ENCODE measurements at regions not wholly inside any gene's neighbourhood (a gene's known extent, or its start where the extent isn't known, plus 50 kb on each side); places are given as distances from the start of the nearest gene placed in this dataset.

- H3K36me3 ChIP-seq (ENCODE audit: control insufficient read depth in 2 of 3, insufficient read depth in 3 of 3, low read length in 3 of 3) = no peaks in the 10 kb centered on the region
- no peak for FAIRE-seq
- H3K4me1 ChIP-seq (ENCODE audit: control insufficient read depth in 2 of 3, insufficient read depth in 2 of 3, low read depth in 1 of 3, low read length in 3 of 3) = no peaks in the 10 kb centered on the region
- no peak overlapping the region for H3K9ac ChIP-seq (ENCODE audit: low read length in 3 of 3)
- no peak overlapping the region for H3K4me3 ChIP-seq (ENCODE audit: low read length in 3 of 3)
- no peaks in the 10 kb centered on the region for H3K27me3 ChIP-seq (ENCODE audit: control insufficient read depth, insufficient read depth, low read length)
- no peak for DNase-seq
- no peak overlapping the region for H3K27ac ChIP-seq (ENCODE audit: low read depth in 2 of 2, low read length in 2 of 2)
- intact Hi-C loops (cut with DNase I) = no loop called here
- no peaks in the 10 kb centered on the region for H3K9me3 ChIP-seq (ENCODE audit: control insufficient read depth in 2 of 3, insufficient read depth in 1 of 3, low read length in 3 of 3)
- TF ChIP-seq CTCF (IDR thresholded peaks at IDR 0.05; ENCODE audit: borderline replicate concordance, extremely low read depth, insufficient read depth) = no peak
Observed at GRCh38 chr15:70178335-70179084, 80.8 kb upstream of the TLE3 start.

DNA sequence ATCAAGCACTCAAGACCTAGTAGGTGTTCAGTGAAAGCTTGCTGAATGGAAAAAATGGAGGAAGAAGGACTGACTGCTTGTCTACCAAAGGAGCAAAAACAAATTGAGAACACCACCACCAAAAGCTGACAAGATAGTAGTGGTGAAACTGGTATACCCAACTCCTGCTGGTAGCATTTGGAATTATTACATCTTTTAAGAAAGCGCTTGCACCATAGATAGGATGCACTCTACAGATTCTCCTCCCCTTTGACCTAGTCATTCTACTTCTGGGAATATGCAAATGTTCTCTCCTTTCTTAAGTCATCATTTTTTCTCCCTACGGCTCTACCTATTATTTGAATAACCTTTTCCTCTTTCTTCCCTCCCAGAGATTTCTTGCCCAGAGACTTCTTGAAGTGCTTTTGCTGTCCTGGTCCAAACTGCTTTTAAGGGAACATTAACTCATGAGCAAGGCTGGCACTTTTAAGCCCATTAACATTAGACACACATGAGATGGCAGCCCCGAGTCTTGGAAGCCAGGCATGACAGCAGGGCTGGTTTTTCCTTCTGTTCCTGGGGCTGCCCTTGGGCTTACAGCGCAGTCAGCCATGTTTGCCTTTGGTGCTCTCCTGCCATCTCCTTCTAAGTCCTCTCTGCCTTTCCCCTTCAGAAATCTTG lies 75.0 kb upstream of the TLE3 start:
- no peaks in the 10 kb centered on the region for H3K9me3 ChIP-seq (ENCODE audit: control insufficient read depth in 2 of 3, insufficient read depth in 1 of 3, low read length in 3 of 3)
- H3K27ac ChIP-seq (ENCODE audit: low read depth in 2 of 2, low read length in 2 of 2) = no peak overlapping the region
- peak in 2 of 5 donors; percentile 49 to 63 for DNase-seq
- no peak overlapping the region for H3K4me3 ChIP-seq (ENCODE audit: low read length in 3 of 3)
- no peaks in the 10 kb centered on the region for H3K36me3 ChIP-seq (ENCODE audit: control insufficient read depth in 2 of 3, insufficient read depth in 3 of 3, low read length in 3 of 3)
- H3K9ac ChIP-seq (ENCODE audit: low read length in 3 of 3) = no peak overlapping the region
- intact Hi-C loops (cut with DNase I) = no loop called here
- H3K4me1 ChIP-seq (ENCODE audit: control insufficient read depth in 2 of 3, insufficient read depth in 2 of 3, low read depth in 1 of 3, low read length in 3 of 3) = no peaks in the 10 kb centered on the region
- no peak for FAIRE-seq
- no peak for TF ChIP-seq CTCF (IDR thresholded peaks at IDR 0.05; ENCODE audit: borderline replicate concordance, extremely low read depth, insufficient read depth)
- no peaks in the 10 kb centered on the region for H3K27me3 ChIP-seq (ENCODE audit: control insufficient read depth, insufficient read depth, low read length)

- no peak for FAIRE-seq
- no peak for DNase-seq
Observed at GRCh38 chr15:70172124-70172523, 74.4 kb upstream of the TLE3 start.

More at GRCh38 chr15:70172124-70172523, 74.4 kb upstream of the TLE3 start:
- Histone ChIP-seq H3K4me1 (ENCODE audit: control insufficient read depth in 2 of 3, insufficient read depth in 2 of 3, low read depth in 1 of 3, low read length in 3 of 3) (no peaks in the 10 kb centered on the region), H3K27ac (ENCODE audit: low read depth in 2 of 2, low read length in 2 of 2) (no peak overlapping the region), H3K27me3 (ENCODE audit: control insufficient read depth, insufficient read depth, low read length) (no peaks in the 10 kb centered on the region), H3K4me3 (ENCODE audit: low read length in 3 of 3) (no peak overlapping the region), H3K9ac (ENCODE audit: low read length in 3 of 3) (no peak overlapping the region), H3K36me3 (ENCODE audit: control insufficient read depth in 2 of 3, insufficient read depth in 3 of 3, low read length in 3 of 3) (no peaks in the 10 kb centered on the region), H3K9me3 (ENCODE audit: control insufficient read depth in 2 of 3, insufficient read depth in 1 of 3, low read length in 3 of 3) (no peaks in the 10 kb centered on the region)
- intact Hi-C loops (cut with DNase I) = no loop called here
- no peak for TF ChIP-seq CTCF (IDR thresholded peaks at IDR 0.05; ENCODE audit: borderline replicate concordance, extremely low read depth, insufficient read depth)
